GM21619 (cell line): ENCODE measurements at regions not wholly inside any gene's neighbourhood (a gene's known extent, or its start where the extent isn't known, plus 50 kb on each side); places are given as distances from the start of the nearest gene placed in this dataset.
"Not testable (repeated sequence)": the region's sequence is repeated elsewhere in the genome, so short reads cannot be mapped to it uniquely, and the experiment has no call there.

Experiments
- ATAC-seq: cut with Tn5 transposase; IDR thresholded peaks from one replicate; pipeline ENCODE4 v1.9.1; 2021; ENCODE audit not compliant: unreplicated experiment

GRCh38 chr9:101893661-101894646, 155.5 kb upstream of the GRIN3A start:
- ATAC-seq, result no peak

GRCh38 chr9:101881508-101881907, 143.1 kb upstream of the GRIN3A start:
- no peak for ATAC-seq

GRCh38 chr9:101880846-101881245, 142.4 kb upstream of the GRIN3A start:
- ATAC-seq, result no peak

GRCh38 chr9:101878734-101879133, 140.3 kb upstream of the GRIN3A start:
- ATAC-seq, result no peak

- ATAC-seq, result no peak
Observed at GRCh38 chr9:101877439-101877838, 139.0 kb upstream of the GRIN3A start.

- no peak for ATAC-seq
Observed at GRCh38 chr9:101861472-101861871, 123.0 kb upstream of the GRIN3A start.

DNA sequence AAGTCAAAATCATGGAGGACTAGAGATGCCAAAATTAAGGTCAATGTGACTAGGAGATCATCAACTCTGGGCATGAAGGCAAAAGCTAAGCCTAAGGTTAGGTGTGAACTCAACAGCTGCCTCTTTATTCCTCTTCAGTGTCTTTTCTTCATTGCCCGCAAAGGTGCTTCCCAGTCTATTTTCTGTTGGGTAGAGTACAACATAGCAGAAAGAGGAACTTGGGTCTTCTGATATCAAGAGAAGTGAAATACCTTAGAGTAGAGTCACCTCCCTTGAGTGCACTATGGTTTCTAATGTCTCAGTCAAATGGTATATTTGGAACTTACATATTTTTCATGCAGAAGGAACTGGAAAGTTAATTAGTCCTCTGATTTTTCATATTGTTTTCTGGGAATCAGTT, 122.5 kb upstream of the GRIN3A start:
- no peak for ATAC-seq

GRCh38 chr9:101859620-101860019, 121.2 kb upstream of the GRIN3A start:
- no peak for ATAC-seq

GRCh38 chr9:101858026-101858425, 119.6 kb upstream of the GRIN3A start:
- no peak for ATAC-seq

GRCh38 chr9:101849102-101849707, 110.8 kb upstream of the GRIN3A start:
- ATAC-seq, result no peak

GRCh38 chr9:101848485-101848919, 110.1 kb upstream of the GRIN3A start:
- no peak for ATAC-seq

- no peak for ATAC-seq
Observed at GRCh38 chr9:101846161-101846560, 107.7 kb upstream of the GRIN3A start.

DNA sequence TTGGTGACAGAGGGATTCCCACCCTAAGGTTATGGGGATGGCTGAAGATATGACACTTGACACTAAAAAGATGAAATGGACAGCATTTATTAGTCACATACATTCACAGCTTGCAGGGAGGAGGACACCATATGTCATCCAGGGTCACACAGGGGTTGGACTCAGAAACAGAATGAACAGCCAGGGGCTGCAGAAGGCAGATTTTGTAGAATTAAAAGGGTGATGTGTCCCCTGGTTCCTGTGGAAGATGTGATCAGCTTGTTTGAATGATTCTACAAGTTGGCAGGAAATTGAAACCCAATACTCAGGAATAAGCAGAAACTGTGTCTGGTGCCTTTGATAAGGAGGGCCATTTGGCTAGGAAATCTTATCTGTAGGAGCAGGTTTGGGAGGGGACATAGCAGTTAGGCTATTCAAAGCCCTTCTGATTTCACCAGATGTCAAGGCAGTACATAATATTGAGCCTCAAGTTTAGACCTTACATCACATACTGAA, 102.3 kb upstream of the GRIN3A start:
- ATAC-seq, result no peak

DNA sequence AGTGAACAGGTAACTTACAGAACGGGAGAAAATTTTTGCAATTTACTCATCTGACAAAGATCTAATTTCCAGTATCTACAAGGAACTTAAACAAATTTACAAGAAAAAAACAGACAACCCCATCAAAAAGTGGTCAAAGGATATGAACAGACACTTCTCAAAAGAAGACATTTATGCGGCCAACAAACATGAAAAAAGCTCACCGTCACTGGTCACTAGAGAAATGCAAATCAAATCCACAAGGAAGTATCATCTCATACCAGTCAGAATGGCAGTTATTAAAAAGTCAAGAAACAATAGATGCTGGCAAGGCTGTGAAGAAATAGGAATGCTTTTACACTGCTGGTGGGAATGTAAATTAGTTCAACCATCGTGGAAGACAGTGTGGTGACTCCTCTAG, 100.5 kb upstream of the GRIN3A start:
- ATAC-seq, result not testable (repeated sequence)

GRCh38 chr9:101836021-101836420, 97.6 kb upstream of the GRIN3A start:
- ATAC-seq, result no peak

GRCh38 chr9:101832486-101832885, 94.0 kb upstream of the GRIN3A start:
- ATAC-seq, result no peak

DNA sequence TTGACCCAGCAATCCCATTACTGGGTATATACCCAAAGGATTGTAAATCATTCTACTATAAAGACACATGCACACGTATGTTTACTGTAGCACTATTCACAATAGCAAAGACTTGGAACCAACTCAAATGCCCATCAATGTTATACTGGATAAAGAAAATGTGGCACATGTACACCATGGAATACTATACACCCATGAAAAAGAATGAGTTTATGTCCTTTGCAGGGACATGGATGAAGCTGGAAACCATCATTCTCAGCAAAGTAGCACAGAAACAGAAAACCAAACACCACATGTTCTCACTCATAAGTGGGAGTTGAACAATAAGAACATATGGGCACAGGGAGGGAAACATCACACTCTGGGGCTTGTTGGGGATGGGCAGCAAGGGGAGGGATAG, 83.0 kb upstream of the GRIN3A start:
- ATAC-seq, result not testable (repeated sequence)

DNA sequence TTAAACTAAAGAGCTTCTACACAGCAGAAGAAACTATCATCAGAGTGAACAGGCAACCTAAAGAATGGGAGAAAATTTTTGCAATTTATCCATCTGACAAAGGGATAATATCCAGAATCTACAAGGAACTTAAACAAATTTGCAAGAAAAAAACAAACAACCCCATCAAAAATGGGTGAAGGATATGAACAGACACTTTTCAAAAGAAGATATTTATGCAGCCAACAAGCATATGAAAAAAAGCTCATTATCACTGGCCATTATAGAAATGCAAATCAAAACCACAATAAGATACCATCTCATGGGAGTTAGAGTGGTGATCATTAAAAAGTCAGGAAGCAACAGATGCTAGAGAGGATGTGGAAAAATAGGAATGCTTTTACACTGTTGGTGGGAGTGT, 82.5 kb upstream of the GRIN3A start:
- not testable (repeated sequence) for ATAC-seq

GRCh38 chr9:101814064-101814463, 75.6 kb upstream of the GRIN3A start:
- no peak for ATAC-seq

DNA sequence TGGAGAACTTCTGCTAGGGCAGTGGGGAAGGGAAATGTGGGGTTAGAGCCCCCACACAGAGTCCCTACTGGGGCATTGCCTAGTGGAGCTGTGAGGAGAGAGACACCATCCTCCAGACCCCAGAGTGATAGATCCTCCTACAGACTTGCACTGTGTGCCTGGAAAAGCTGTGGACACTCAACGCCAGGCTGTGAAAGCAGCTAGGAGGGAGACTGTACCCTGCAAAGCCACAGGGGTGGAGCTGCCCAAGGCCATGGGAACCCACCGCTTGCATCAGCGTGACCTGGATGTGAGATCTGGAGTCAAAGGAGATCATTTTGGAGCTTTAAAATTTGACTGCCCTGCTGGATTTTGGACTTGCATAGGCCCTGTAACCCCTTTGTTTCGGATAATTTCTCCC, 69.4 kb upstream of the GRIN3A start:
- ATAC-seq, result not testable (repeated sequence)

DNA sequence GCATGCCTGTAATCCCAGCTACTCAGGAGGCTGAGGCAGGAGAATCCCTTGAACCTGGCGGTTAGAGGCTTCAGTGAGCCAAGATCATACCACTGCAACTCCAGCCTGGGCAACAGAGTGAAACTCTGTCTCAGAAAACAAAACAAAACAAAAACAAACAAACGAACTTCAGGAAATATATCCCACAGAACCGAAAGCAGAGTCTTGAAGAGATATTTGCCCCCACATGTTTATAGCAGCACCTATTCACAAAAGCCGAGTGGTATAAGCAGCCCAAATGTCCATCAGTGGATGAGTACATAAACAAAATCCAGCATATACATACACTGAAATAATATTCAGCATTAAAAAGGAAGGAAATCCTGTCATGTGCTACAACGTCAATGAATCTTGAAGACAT, 57.6 kb upstream of the GRIN3A start:
- ATAC-seq, result no peak

GRCh38 chr9:101795147-101795546, 56.7 kb upstream of the GRIN3A start:
- ATAC-seq, result no peak
